HG03066 (cell line): ENCODE measurements at regions not wholly inside any gene's neighbourhood (a gene's known extent, or its start where the extent isn't known, plus 50 kb on each side); places are given as distances from the start of the nearest gene placed in this dataset.
"Not testable (repeated sequence)": the region's sequence is repeated elsewhere in the genome, so short reads cannot be mapped to it uniquely, and the experiment has no call there.

Source experiments
- ATAC-seq: cut with Tn5 transposase; IDR thresholded peaks from one replicate; pipeline ENCODE4 v1.9.1; 2021; ENCODE audit warnings: low read depth; ENCODE audit not compliant: unreplicated experiment

GRCh38 chr7:68805159-68805558 lies 793.1 kb upstream of the AUTS2 start:
- no peak for ATAC-seq

GRCh38 chr7:68807666-68808065 lies 790.6 kb upstream of the AUTS2 start:
- ATAC-seq: no peak

GRCh38 chr7:68813551-68814080 lies 784.7 kb upstream of the AUTS2 start:
- ATAC-seq: no peak

DNA sequence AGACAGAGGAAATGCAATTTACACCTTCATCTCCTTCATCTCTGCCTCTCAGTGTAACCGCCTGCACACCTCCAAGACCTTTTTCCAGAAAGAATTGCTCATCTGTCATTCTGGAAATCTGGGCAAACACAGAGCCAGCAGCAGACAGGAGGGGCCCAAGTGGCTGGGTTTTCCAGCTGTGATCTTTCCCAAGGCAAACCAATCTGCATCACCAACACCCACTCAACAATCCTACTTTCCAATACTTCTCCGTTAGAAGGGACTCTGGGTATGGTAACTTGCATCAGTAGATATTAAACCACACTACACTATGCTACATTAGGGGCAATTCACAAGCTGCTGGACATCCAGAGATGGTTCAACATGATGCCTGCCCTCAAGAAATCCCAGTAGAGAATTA lies 781.8 kb upstream of the AUTS2 start:
- ATAC-seq: no peak

DNA sequence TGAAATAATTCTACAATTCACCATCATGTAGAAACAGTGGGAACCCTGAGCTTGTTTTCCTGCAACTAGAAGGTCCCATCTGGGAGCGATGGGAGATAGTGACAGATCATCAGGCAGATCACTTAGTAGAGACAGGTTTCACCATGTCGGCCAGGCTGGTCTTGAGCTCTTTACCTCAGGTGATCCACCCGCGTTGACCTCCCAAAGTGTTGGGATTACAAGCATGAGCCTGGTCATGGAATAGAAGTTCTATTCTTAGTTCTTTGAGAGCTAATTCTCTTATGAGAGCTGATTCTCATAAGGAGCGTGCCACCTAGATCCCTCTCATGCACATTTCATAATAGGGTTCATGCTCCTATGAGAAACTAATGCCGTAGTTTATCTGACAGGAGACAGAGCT lies 778.0 kb upstream of the AUTS2 start:
- ATAC-seq: no peak

DNA sequence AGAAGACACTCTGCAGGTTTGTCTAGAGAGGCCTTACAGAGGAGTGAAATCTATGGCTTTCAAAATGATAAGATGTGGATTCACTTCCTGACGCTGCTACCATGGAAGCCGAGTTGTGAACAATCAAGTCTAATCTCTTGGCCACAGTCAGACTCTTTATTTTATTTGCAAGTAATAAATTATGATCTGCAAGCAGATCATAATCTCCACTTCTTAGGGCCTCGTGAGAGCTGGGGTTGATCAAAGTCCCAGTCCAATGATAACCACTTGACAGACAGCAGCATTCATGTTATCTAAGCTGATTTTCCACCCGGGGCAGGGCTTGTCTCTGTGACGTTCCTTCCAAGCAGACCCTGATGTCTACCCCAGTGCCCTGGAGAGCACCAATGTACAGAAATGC lies 776.4 kb upstream of the AUTS2 start:
- ATAC-seq: no peak

DNA sequence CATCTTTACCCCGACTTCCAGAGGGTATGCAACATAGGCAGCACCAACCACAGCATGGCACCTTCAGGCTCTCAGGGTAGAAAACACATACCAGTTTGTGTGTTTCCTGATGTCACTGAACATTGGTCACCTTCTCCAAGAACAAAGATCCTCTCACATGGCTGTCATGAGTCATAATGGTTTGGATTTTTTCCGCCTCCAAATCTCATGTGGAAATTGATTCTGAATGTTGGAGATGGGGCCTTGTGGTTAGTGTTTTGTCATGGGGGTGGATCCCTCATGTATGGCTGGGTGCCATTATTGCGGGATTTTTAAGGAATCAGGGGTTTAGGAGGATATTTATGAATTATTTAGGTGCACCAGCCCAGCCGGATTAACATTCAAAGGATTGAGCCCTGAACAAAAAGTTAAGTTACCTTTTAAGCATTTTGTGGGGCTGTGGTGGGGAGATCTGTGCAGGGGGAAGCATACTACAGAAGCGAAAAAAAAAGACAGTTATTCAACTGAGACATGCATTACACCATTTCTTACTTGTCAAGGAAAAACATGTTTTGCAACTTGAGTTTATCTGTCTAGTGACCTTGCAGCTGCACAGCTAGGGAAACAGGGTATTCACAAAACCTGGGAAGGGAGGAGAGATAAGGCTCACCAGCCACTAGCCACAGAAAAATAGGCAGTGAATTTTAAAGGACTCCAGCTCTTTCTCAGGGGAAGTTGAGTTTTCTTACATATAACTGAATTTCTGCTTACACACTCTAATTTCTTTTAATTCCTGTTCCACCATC lies 774.1 kb upstream of the AUTS2 start:
- ATAC-seq: no peak

DNA sequence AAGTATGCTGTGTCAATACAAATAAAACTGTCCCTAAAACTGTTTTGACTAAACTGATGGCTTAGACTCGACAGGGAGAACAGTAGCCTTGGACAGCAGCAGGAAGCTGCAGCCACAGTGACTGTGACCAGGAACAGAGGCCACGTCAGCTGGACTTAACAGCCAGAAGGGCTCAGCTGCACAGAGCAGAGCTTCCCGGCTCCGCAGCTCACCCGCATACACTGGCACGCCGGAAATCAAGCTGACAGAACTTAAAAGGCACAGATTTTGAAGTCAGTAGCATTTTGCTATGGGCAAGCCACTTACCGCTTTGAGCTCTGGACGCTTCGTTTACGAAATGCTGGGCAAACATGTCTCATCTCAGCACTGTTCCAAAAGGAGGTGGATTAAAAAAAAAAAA lies 769.7 kb upstream of the AUTS2 start:
- ATAC-seq: no peak

DNA sequence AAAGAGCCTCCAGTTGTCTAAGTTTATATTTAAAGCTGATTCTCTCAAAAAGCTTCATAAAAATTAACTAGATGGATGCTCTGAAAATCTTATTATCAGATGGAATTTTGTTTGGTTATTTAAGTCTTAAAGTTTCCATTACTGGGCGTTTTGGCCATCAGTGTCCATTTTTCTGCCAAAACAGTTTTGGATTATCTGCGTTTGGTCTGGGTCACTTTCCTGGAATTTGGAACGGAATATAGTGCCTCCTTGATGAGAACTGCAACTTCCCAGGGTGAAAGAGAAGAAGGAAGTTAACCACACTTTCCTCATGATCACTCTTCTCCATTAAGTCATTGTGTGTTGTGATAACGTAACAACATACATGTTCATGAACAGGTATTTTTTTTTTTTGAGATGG lies 764.9 kb upstream of the AUTS2 start:
- no peak for ATAC-seq

DNA sequence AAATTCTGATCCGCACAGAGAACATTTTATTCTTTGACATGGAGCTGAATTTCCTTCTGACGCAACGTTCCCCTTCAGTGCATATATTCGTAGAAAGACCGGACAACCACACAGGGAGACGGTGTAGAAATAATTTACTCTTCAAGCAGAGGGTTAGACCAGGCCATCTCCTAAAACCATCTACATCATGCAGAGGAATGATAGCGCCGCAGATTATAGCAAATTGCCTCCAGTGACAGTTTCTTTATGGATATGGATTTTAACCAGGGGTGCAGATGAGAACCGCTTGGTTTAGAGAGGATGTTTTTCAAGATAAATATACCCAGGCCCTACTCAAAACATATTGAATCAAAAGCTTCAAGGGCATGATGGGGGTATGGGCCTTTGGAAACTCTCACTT lies 759.3 kb upstream of the AUTS2 start:
- ATAC-seq: no peak

DNA sequence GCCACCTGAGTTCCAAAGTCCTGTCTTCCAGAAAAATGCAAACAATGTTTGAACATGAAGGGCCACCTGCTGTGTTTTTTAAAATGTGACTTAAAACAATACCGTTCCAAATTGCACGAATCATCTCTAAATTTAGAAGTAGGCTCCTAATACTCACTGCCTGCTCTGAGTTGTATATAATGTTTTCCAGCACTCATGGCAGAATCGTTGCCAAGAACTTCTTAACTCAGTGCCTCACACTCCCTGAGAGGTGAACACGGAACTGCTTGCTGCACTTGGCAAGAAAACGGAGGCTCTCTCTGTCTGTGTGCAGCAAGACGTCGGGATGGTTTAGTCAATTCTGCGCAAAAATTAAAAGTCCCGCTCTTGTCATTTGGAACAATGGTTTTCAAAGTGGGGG lies 757.3 kb upstream of the AUTS2 start:
- ATAC-seq: no peak

GRCh38 chr7:68843985-68844384 lies 754.3 kb upstream of the AUTS2 start:
- not testable (repeated sequence) for ATAC-seq

DNA sequence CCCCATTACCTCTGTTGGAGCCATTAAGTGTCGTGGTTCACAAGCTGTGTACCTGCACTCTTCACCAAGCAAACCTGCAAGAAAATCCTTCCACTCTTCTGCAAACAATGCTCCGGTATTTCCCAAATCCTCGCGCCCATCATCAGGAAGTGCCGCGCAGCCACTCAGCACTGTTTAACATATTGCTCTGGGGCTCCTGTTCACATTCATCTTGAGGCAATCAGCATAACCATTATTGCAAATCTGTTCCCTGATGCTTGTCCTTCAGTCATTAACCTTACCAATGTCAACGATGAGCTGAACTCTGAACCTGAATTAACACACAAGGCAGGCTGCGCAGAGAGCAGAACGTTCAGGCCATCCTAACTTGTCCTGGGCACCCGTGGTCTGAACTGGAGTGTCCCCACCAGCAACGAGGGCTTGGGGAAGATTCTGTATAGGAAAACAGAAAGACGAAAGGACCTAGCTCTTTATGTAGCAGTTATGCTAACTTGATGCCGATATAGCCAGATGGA lies 751.4 kb upstream of the AUTS2 start:
- ATAC-seq: no peak

- ATAC-seq: no peak
Measured at GRCh38 chr7:68853254-68853653, 745.0 kb upstream of the AUTS2 start.

GRCh38 chr7:68857571-68857970 lies 740.7 kb upstream of the AUTS2 start:
- no peak for ATAC-seq

DNA sequence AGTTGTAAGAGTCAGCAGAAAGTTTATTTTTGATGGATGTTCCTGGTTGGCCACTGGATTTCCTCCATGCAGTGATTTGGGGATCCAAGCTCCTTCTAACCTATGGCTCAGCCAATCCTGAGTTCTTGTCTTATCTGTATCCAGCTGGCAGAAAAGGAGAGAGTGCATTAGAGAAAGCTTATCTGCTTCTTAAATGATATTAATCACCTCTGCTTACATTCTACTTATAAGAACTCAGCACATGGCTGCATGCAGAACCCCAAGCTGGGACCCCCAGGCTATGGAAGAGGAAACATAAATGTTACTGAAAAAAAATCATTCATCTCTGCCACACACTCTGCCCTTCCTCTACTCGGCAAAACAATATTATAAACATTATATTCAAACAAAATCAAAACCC lies 739.8 kb upstream of the AUTS2 start:
- no peak for ATAC-seq

DNA sequence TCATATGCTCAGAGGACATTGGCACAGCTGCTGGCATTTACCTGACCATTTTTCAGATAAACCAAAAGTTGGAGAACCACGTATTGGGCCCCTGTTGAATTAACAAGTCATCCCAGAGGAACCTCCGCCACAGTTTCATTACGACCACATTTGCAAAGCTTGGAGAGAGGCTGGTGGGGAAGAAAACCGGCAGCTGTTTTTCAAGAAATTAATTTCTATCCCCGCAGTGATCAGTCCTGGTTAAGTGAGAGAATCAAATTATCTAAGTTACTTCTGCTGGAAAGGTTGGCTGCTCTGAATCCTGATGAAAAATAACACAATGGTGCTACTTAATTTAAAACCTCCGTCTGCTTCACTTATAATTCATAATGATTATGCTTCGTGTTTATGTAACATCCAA lies 737.1 kb upstream of the AUTS2 start:
- no peak for ATAC-seq

DNA sequence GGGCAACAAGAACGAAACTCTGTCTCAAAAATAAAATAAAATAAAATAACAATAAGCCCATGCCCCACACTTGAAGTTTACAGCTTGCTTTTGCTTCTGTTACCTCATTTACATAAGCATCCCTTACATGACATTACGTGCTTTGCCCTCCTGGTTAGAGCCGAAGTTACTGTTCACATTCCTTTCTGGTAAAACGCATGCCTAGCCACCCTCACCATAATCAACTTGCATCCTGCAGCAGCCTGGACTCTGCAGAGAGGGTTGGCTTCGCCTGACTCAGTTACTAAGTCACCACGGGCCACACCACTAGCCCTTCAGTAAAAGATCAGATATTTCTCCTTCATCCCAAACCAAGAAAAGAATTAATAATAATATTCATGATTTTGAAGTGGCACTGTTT lies 736.0 kb upstream of the AUTS2 start:
- no peak for ATAC-seq

DNA sequence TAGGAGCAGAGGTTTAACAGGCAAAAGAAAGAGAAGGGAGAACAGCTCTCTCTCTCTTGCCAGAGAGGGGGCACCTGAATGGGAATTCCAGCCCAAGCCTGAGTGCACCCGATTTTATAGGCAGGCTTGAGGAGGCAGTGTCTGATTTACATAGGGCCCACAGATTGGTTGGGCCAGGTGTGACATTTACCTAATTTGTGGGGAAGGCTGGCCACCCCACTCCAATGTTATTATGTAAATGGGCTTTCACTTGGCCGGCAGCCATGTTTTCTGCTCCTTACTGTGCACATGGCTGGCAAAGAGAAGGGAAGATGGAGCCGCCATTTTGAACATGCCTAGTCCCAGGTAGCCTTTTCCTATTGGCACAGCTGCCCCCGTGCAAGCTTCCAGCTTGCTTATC lies 735.5 kb upstream of the AUTS2 start:
- no peak for ATAC-seq

DNA sequence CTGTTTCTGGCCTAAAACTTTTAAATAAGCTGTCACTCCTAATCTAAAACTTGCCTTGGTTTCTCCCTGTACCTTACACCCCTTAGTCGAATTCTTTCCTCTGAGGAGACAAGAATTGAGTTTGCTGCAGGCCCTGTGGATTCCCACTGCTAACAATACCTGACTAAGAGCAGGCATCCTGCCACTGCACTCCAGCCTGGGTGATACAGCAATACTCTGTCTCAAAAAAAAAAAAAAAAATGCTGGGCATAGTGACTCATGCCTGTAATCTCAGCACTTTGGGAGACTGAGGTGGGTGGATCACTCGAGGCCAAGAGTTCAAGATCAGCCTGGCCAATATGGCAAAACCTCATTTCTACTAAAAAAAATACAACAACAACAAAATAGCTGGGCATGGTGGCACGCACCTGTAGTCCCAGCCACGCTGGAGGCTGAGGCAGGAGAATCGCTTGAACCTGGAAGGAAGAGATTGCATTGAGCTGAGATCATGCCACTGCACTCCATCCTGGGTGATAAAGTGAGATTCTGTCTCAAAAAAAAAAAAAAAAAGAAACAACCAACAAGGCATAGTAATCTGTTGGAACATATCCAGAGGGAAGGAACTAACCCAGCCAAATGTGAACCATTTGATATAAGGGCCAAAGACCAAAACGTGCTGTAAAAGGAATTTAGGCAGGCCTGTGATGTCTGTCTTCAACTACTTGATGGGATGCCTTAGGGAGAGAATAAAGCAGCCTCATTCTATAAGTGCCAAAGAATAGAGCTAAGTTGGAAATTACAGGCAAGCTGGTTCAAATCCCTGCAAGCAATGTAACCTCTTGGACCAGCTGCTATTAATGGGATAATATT lies 732.7 kb upstream of the AUTS2 start:
- ATAC-seq: no peak

DNA sequence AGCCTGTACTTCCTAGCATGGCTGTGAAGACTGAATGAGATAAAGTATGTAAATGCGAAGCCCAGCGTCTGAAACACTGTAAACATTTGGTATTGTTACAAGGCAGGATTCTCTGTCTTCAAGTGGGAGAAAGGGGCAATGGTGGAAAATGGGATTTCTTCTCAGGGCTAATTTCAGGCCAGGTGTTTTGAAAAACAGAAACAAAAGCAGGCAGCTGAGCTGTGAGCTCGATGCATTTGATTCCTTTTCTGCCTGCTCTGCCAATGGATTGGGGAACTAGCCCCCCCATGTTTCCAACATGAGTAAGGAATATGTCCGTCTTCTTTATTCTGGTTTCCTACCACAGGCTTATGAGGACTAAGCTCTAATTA lies 732.1 kb upstream of the AUTS2 start:
- no peak for ATAC-seq

DNA sequence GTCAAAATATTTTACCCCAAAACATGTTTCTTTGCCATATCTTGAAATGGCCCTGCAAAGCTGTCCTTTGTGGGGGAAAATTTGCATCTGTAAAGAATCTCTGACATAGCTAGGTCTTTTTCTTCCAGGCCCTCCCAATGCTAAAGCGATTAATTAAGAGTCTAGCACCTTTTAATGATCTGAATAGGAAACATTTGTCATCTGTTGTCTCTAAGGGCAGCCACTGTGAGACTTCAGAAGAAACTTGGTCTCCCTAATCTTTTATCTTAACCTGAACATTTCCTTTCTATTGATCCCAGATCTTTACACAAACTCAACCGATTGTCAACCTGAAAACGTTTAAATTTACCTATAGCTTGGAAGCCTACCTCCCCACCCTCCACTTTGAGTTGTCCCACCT lies 731.6 kb upstream of the AUTS2 start:
- not testable (repeated sequence) for ATAC-seq
